NCI-H146 treated with DMSO at 0.1 percent for 48 hours (cell line): ENCODE measurements at regions not wholly inside any gene's neighbourhood (a gene's known extent, or its start where the extent isn't known, plus 50 kb on each side); places are given as distances from the start of the nearest gene placed in this dataset.

Experiments used
- DNase-seq: peaks from one replicate; lab custom pipeline; 2025; ENCODE audit not compliant: unreplicated experiment; lab: John Stamatoyannopoulos, UW

DNA sequence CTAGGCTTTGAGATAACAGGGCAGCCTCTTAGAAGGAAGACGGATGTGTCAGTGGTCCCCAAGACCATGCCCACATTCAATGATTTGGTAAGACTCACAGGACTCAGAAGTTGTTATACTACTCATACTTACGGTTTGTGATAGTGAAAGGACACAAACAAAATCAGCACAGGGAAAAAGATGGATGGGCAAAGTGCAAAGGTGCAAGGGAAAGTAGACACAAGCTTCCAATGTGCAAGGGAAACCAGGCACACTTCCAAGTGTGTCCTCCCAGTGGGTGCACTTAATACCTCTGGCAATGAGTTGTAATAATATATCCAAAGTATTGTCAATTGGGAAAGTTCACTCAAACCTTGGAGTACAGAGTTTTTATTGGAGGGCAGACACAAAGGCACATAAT is 53.8 kb upstream of the VCX start:
- DNase-seq: no peak

DNA sequence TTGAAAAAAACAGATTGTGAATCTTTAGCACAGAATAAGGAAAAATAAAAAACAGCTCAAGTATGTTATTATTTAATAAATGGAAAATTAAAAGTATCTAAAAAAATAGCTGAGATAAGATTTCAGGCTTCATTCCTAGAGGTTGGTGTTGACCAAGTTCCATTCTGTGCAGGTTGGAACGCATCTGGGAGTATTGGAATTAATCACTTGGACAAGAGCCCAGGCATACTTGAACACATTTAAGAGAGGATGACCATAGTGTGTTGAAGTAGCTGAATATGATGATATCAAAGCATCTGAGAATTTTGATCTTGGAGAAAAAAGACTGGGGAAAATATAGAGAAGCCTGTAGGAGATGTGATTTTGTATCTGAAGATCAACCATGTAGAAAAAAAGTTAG is 54.6 kb upstream of the VCX start:
- DNase-seq: no peak

DNA sequence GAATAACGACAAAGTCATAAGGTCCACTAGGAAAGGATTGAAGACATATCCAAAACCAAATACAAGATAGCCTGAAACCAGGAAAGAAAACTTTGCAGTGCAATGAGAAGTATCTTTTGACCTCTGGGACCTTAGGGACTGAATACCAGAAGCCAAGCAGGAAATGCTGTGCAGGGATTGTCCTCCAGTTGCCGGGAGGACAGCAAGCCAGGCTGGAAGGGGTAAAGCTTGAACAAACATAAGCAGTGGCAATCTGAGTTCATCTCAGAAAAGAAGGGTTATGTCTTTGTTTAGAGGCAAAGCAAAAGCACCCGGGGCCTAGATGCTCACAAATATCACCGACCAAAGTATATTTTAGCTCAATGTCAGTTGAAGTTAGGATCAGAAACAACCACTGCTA is 55.3 kb upstream of the VCX start:
- no peak for DNase-seq

GRCh38 chrX:7784580-7784979 is 58.4 kb upstream of the VCX start:
- DNase-seq: no peak

GRCh38 chrX:7779644-7780043 is 63.3 kb upstream of the VCX start:
- DNase-seq: no peak

DNA sequence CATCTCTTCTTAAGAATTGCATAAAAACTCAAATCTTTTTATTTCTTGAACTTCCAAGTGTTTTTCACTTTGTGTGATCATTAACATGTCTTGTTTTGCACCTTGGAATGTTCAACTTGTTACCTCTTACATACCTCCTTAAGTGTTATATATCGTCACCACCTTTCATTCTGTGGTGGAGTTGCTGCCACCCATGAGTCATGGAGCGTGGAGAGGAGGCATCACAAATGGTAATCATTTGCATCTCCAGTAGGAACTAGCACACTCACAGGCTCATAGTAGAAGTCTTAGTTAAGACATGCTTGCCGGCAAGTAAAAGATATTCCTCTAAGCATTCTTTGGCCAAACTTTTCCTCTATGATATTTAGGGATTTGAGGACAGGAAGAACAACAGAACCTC is 67.0 kb upstream of the VCX start:
- DNase-seq: no peak

DNA sequence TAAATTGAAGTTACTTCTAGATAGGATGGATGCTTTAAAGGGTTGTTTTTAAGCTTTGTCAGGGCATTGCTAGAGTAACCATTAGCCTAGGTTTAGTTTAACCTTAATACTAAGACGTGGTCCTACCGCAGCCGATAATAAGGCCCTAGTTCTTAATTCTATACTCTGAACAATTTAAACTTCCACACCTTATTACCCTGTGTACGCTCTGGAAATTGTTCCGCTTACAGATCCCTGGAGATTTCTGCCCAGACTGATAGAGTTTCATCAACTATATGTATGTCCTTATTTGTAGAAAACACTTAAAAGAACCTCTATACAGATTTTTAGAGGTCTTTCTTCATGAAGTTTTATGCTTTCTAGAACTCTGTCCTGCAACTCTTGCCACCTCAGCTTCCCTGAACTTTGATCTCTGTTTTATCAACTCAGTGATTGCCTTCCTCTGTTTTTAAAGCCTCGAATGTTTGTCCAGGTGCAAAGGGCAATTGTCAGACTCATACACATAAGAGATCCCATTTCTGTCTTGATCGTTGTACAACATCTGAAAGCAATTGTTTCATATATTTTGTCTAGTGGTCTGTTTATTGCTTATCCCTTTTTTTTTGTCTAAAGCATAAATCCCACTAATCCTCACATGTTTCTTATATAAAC is 71.1 kb upstream of the VCX start:
- peak; percentile 75 for DNase-seq

GRCh38 chrX:7759830-7760229 is 83.1 kb upstream of the VCX start:
- no peak for DNase-seq

DNA sequence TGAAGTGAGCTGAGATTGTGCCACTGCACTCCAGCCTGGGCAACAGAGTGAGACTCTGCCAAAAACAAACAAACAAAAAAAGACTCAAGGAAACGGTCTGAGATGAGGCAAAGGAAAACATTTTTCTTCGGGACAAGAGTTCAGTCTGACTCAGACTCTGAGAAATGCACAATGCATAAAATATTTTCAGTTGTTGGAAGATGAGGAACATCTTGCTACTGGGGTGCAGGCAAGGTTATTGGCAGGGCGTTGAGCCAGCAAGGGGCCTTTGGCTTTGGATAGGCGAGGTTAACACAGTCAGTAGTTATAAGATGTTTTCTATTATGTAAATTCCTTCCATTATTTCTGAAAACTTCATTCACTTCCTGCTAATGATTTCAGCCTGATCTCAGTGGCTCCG is 96.1 kb upstream of the VCX start:
- DNase-seq: no peak

DNA sequence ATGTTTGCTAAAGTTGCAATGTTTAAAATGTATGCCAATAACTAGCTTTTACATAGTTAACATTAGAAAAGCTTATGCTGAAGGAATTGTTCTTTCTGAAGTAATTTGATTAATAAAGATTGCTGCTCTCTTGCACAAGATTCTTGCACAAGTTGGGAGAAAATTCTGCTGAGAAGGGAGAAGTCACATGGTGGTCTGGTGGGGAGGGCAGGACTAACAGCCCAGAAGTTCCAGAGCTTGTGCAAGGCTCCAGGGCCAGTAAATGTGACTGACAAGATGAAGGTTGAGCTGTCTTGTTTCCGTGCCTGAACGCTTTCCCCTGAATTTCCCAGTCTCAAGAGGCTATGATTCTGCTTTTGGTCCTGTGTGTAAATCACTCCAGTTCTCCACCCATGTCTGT is 112.9 kb upstream of the VCX start:
- no peak for DNase-seq

GRCh38 chrX:7720519-7720918 is 122.5 kb upstream of the VCX start:
- no peak for DNase-seq

DNA sequence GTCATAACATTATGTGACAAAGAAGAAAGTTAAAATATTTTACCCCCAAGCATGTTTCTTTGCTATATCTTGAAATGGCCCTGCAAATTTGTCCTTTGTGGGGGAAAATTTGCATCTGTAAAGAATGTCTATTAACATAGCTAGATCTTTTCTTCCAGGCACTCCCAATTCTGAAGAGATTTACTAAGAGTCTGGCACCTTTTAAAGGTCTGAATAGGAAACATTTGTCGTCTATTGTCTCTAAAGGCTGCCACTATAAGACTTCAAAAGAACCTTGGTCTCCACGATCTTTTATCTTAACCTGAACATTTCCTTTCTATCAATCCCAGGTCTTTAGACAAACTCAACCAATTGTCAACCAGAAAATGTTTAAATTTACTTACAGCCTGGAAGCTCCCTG is 128.6 kb upstream of the VCX start:
- no peak for DNase-seq

- DNase-seq: no peak
Observed at GRCh38 chrX:7711167-7711566, 131.8 kb upstream of the VCX start.

DNA sequence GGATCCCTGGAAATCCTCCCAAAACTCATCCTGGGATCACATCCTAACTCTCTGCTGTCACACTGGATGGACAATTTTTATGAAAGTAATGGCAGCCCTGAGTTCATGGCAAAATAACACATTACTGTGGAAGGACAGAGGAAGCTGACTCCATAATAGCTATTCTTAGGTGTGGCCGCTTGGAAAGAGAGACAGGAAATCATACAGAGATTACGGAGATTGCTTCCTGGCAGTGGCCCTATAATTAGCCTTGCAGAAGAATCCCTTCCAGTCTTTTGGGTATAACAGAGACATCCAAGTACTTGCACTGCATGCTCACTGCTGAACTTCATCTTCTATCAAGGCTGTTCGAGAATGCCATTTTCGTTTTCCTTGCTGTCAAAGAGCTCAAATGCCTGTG is 133.1 kb upstream of the VCX start:
- DNase-seq: peak; percentile 33

DNA sequence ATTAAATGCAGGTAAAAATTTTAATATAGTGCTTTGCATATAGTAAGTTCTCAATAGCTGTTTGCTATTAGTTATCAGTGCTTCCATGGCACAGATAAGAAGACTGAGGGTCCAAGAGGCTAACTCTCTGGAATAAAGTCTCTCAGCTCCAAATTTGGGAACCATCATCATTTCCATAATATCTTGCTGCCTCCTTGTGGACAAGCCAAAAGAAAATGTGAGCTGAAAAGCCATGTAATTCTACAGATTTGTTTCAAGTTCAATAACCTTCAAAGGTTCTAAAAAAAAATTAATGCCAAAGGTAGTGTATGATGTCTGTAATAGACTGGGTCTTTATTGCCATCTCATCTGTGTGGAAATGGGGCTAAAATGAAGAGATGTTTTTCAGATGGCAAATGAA is 136.9 kb upstream of the VCX start:
- no peak for DNase-seq

DNA sequence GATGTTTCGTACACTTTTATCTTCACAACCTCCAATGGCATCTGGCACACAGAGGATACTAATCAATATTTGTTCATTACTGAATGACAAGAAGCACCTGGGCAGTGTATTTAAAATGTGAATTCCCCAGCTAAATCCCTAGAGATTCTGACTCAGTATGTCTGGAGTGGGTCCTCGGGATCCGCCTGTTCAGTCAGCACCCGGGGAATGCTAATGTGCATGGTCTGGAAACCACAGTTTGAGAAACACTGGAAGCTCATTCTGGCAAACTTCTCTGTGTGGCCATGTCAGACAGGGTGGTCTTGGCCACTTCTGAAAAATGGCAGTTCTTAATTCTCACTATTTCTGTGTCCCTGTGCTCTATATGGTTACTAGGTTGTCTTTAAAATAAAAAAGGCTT is 138.8 kb upstream of the VCX start:
- no peak for DNase-seq

- DNase-seq: no peak
Observed at GRCh38 chrX:7698248-7698647, 144.7 kb upstream of the VCX start.

DNA sequence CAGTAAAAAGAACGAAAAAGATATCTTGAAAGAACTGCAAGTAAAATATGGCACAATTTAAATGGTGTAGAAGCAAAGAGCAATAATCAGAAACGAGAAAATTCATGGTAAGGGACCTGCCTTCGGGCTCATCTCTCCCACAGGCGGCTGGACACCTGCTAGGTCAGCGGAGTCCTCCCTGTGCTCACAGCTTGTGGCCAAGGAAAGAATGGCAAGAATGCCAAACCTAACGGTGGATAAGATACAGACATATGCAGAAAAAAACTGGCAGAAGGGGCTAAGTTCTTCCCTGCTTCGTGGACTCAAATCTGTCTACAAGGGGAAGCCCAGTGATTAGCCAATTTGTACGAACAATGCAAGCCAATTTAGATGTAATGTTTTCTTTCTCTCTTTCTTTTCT is 152.1 kb upstream of the VCX start:
- DNase-seq: peak; percentile 54

DNA sequence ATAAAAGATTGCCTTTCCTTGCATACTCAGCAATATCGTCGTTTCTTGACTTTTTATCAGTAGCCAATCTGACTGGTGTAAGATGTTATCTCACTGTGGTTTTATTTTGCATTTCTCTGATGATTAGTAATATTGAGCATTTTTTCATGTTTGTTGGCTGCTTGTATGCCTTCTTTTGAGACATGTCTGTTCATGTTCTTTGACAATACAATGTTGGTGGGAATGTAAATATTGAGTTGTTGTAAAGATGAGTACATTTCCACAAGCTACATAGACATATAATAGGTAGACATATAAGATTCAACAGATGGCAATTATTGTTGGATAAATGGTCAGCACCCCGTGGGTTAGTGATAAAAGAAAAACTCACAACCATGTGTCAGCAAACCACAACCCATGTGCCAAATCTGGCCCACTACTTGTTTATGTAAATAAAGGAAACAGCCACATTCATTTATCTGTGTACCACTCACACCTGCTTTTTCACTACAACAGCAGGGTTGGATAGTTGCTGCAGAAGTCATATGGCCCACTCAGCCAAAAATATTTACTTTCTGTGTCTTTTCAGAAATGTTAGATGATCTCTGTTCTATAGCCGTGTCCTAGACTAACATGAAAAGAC is 153.1 kb upstream of the VCX start:
- DNase-seq: peak; percentile 91

- DNase-seq: no peak
Observed at GRCh38 chrX:7680181-7680580, 162.8 kb upstream of the VCX start.

DNA sequence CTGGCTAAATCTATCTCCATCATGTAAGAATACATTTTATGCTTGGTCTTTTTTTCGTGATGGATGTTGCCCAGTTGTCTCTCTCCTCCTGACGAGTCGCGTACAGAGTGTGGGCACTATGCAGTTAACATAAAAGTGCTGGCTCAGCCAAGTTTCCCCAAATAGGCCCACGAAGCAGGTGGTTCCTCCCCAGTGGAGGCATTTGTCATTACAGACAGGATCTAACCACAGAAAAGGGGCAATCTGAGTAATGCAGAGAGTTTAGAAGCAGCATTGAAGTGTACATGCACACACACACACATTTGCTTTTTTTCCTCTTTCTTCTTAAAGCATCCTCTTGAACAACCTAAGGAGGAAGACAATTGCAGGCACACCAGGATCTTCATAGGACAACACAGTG is 188.7 kb upstream of the VCX start:
- DNase-seq: no peak

DNA sequence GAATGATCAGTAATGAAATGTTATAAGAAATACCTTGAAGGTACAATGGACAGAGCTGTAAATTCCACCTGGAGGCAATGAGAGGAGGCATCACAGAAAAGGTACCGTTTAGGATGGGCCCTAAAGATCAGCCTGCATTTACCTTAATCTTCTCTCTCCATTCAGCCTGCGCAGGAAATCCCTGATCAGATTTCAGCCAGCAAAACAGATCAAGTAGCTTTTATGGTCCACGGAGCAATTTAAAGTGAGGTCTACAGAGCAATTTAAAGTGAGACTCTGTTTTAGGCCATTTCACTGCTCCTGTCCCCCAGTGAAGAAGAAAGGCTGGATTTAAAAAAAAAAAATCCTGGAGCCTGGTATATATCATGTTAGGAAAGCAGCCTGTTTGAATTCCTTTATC is 195.1 kb upstream of the VCX start:
- DNase-seq: peak; percentile 61

DNA sequence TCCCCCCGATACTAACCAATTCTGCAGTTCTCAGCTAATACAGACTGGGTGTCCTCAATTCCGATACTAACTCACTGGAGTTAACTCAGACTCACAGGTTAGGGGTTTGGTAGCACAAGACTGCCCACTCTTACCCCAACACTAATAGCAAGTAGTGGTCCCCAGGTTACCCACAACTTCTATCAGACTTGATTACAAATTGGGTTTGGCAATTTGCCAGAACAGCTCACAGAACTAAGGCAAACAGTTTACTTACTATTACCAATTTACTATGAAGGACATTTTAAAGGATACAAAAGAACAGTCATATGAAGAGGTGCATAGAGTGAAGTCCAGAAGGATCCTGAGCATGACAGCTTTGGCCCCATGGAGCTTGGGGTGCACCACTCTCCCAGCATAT is 201.8 kb upstream of the VCX start:
- DNase-seq: no peak
